ENCODE measurements at regions not wholly inside any gene's neighbourhood (a gene's known extent, or its start where the extent isn't known, plus 50 kb on each side); places are given as distances from the start of the nearest gene placed in this dataset.

GRCh38 chr15:93488296-93488713 lies 399.3 kb upstream of the RGMA start:
- no peak overlapping the region for H3K27ac ChIP-seq (ENCODE audit: low read depth, low read length)
- H3K4me1 ChIP-seq (ENCODE audit: control insufficient read depth in 2 of 2, insufficient read depth in 2 of 2, low read length in 2 of 2), result no peaks in the 10 kb centered on the region
- no peak overlapping the region for H3K4me3 ChIP-seq (ENCODE audit: low read length)
- Mint-ChIP-seq H3K9me3 (no peaks in the 10 kb centered on the region), H3K36me3 (no peaks in the 10 kb centered on the region), H3K4me3 (no peak overlapping the region), H3K4me1 (no peaks in the 10 kb centered on the region), H3K27me3 (peaks cover 0 to 14% (median 5%) of the 10 kb centered on the region in 5 donors), H3K27ac (no peak overlapping the region)
- H3K27me3 ChIP-seq (ENCODE audit: control insufficient read depth in 2 of 2, insufficient read depth in 2 of 2, low read length in 2 of 2), result no peaks in the 10 kb centered on the region
- H3K9me3 ChIP-seq (ENCODE audit: control insufficient read depth in 2 of 3, low read length in 3 of 3), result no peaks in the 10 kb centered on the region
- no peaks in the 10 kb centered on the region for H3K36me3 ChIP-seq (ENCODE audit: control insufficient read depth in 2 of 3, insufficient read depth in 3 of 3, low read length in 3 of 3)
- CTCF ChIA-PET, result no interaction called here
- POLR2A ChIA-PET, result no interaction called here
- ATAC-seq (no peak), DNase-seq (no peak)
- intact Hi-C loops (cut with micrococcal nuclease), result no loop called here

- DNase-seq, result no peak
Observed at GRCh38 chr15:93486407-93487117, 397.6 kb upstream of the RGMA start.

GRCh38 chr15:93485438-93486327 lies 396.7 kb upstream of the RGMA start:
- Histone ChIP-seq H3K9me3 (ENCODE audit: control insufficient read depth in 2 of 3, low read length in 3 of 3) (no peaks in the 10 kb centered on the region), H3K36me3 (ENCODE audit: control insufficient read depth in 2 of 3, insufficient read depth in 3 of 3, low read length in 3 of 3) (no peaks in the 10 kb centered on the region), H3K27me3 (ENCODE audit: control insufficient read depth in 2 of 2, insufficient read depth in 2 of 2, low read length in 2 of 2) (no peaks in the 10 kb centered on the region), H3K4me1 (ENCODE audit: control insufficient read depth in 2 of 2, insufficient read depth in 2 of 2, low read length in 2 of 2) (no peaks in the 10 kb centered on the region), H3K4me3 (ENCODE audit: low read length) (no peak overlapping the region), H3K27ac (ENCODE audit: low read depth, low read length) (no peak overlapping the region)
- Mint-ChIP-seq H3K36me3 (no peaks in the 10 kb centered on the region), H3K4me1 (no peaks in the 10 kb centered on the region), H3K27ac (no peak overlapping the region), H3K4me3 (no peak overlapping the region), H3K9me3 (no peaks in the 10 kb centered on the region), H3K27me3 (peaks cover under 1 to 8% (median 5%) of the 10 kb centered on the region in 5 donors)
- CTCF ChIA-PET, result no interaction called here
- intact Hi-C loops (cut with micrococcal nuclease), result no loop called here
- DNase-seq (no peak), ATAC-seq (no peak)
- POLR2A ChIA-PET, result no interaction called here

More at GRCh38 chr15:93486407-93487117, 397.6 kb upstream of the RGMA start:
- Histone ChIP-seq H3K4me1 (ENCODE audit: control insufficient read depth in 2 of 2, insufficient read depth in 2 of 2, low read length in 2 of 2) (no peaks in the 10 kb centered on the region), H3K27me3 (ENCODE audit: control insufficient read depth in 2 of 2, insufficient read depth in 2 of 2, low read length in 2 of 2) (no peaks in the 10 kb centered on the region), H3K9me3 (ENCODE audit: control insufficient read depth in 2 of 3, low read length in 3 of 3) (no peaks in the 10 kb centered on the region), H3K36me3 (ENCODE audit: control insufficient read depth in 2 of 3, insufficient read depth in 3 of 3, low read length in 3 of 3) (no peaks in the 10 kb centered on the region), H3K4me3 (ENCODE audit: low read length) (no peak overlapping the region), H3K27ac (ENCODE audit: low read depth, low read length) (no peak overlapping the region)
- Mint-ChIP-seq H3K4me1 (no peaks in the 10 kb centered on the region), H3K27me3 (peaks cover 2 to 14% (median 5%) of the 10 kb centered on the region in 5 donors), H3K4me3 (no peak overlapping the region), H3K36me3 (no peaks in the 10 kb centered on the region), H3K9me3 (no peaks in the 10 kb centered on the region), H3K27ac (no peak overlapping the region)
- CTCF ChIA-PET, result no interaction called here
- POLR2A ChIA-PET, result no interaction called here
- no peak for ATAC-seq
- intact Hi-C loops (cut with micrococcal nuclease), result no loop called here

GRCh38 chr15:93483923-93484322 lies 394.9 kb upstream of the RGMA start:
- ATAC-seq, result no peak
- no peak overlapping the region for H3K27ac Mint-ChIP-seq
- no peaks in the 10 kb centered on the region for H3K4me1 Mint-ChIP-seq
- no peaks in the 10 kb centered on the region for H3K36me3 ChIP-seq (ENCODE audit: control insufficient read depth in 2 of 3, insufficient read depth in 3 of 3, low read length in 3 of 3)
- H3K4me1 ChIP-seq (ENCODE audit: control insufficient read depth in 2 of 2, insufficient read depth in 2 of 2, low read length in 2 of 2), result no peaks in the 10 kb centered on the region
- ChIA-PET CTCF (no interaction called here), POLR2A (no interaction called here)
- DNase-seq, result no peak
- intact Hi-C loops (cut with micrococcal nuclease), result no loop called here
- H3K27me3 ChIP-seq (ENCODE audit: control insufficient read depth in 2 of 2, insufficient read depth in 2 of 2, low read length in 2 of 2), result no peaks in the 10 kb centered on the region
- peaks cover 0 to 5% (median 0%) of the 10 kb centered on the region in 5 donors for H3K27me3 Mint-ChIP-seq
- H3K36me3 Mint-ChIP-seq, result no peaks in the 10 kb centered on the region
- no peak overlapping the region for H3K27ac ChIP-seq (ENCODE audit: low read depth, low read length)
- H3K4me3 ChIP-seq (ENCODE audit: low read length), result no peak overlapping the region
- H3K4me3 Mint-ChIP-seq, result no peak overlapping the region
- H3K9me3 Mint-ChIP-seq, result no peaks in the 10 kb centered on the region
- no peaks in the 10 kb centered on the region for H3K9me3 ChIP-seq (ENCODE audit: control insufficient read depth in 2 of 3, low read length in 3 of 3)

- peaks cover 0 to 8% (median 0%) of the 10 kb centered on the region in 5 donors for H3K27me3 Mint-ChIP-seq
- ChIA-PET POLR2A (no interaction called here), CTCF (no interaction called here)
- no peak overlapping the region for H3K4me3 Mint-ChIP-seq
- ATAC-seq (no peak), DNase-seq (no peak)
- H3K27ac Mint-ChIP-seq, result no peak overlapping the region
- H3K4me1 Mint-ChIP-seq, result no peaks in the 10 kb centered on the region
- Histone ChIP-seq H3K4me1 (ENCODE audit: control insufficient read depth in 2 of 2, insufficient read depth in 2 of 2, low read length in 2 of 2) (no peaks in the 10 kb centered on the region), H3K27me3 (ENCODE audit: control insufficient read depth in 2 of 2, insufficient read depth in 2 of 2, low read length in 2 of 2) (no peaks in the 10 kb centered on the region), H3K27ac (ENCODE audit: low read depth, low read length) (no peak overlapping the region), H3K9me3 (ENCODE audit: control insufficient read depth in 2 of 3, low read length in 3 of 3) (no peaks in the 10 kb centered on the region), H3K36me3 (ENCODE audit: control insufficient read depth in 2 of 3, insufficient read depth in 3 of 3, low read length in 3 of 3) (no peaks in the 10 kb centered on the region), H3K4me3 (ENCODE audit: low read length) (no peak overlapping the region)
- intact Hi-C loops (cut with micrococcal nuclease), result no loop called here
- H3K9me3 Mint-ChIP-seq, result no peaks in the 10 kb centered on the region
- no peaks in the 10 kb centered on the region for H3K36me3 Mint-ChIP-seq
Observed at GRCh38 chr15:93482731-93483130, 393.7 kb upstream of the RGMA start.

GRCh38 chr15:93479715-93480114 lies 390.7 kb upstream of the RGMA start:
- H3K27me3 Mint-ChIP-seq, result peaks cover 0 to 13% (median 8%) of the 10 kb centered on the region in 5 donors
- H3K27me3 ChIP-seq (ENCODE audit: control insufficient read depth in 2 of 2, insufficient read depth in 2 of 2, low read length in 2 of 2), result no peaks in the 10 kb centered on the region
- H3K36me3 ChIP-seq (ENCODE audit: control insufficient read depth in 2 of 3, insufficient read depth in 3 of 3, low read length in 3 of 3), result no peaks in the 10 kb centered on the region
- H3K4me3 Mint-ChIP-seq, result no peak overlapping the region
- H3K9me3 Mint-ChIP-seq, result peaks cover 0 to 3% (median 0%) of the 10 kb centered on the region in 11 donors
- H3K27ac ChIP-seq (ENCODE audit: low read depth, low read length), result no peak overlapping the region
- no peaks in the 10 kb centered on the region for H3K9me3 ChIP-seq (ENCODE audit: control insufficient read depth in 2 of 3, low read length in 3 of 3)
- no peaks in the 10 kb centered on the region for H3K4me1 Mint-ChIP-seq
- no peaks in the 10 kb centered on the region for H3K36me3 Mint-ChIP-seq
- H3K27ac Mint-ChIP-seq, result no peak overlapping the region
- intact Hi-C loops (cut with micrococcal nuclease), result no loop called here
- ChIA-PET POLR2A (no interaction called here), CTCF (no interaction called here)
- H3K4me1 ChIP-seq (ENCODE audit: control insufficient read depth in 2 of 2, insufficient read depth in 2 of 2, low read length in 2 of 2), result no peaks in the 10 kb centered on the region
- ATAC-seq, result no peak
- no peak for DNase-seq
- no peak overlapping the region for H3K4me3 ChIP-seq (ENCODE audit: low read length)

GRCh38 chr15:93478947-93479346 lies 389.9 kb upstream of the RGMA start:
- Histone ChIP-seq H3K27me3 (ENCODE audit: control insufficient read depth in 2 of 2, insufficient read depth in 2 of 2, low read length in 2 of 2) (no peaks in the 10 kb centered on the region), H3K9me3 (ENCODE audit: control insufficient read depth in 2 of 3, low read length in 3 of 3) (no peaks in the 10 kb centered on the region), H3K4me1 (ENCODE audit: control insufficient read depth in 2 of 2, insufficient read depth in 2 of 2, low read length in 2 of 2) (no peaks in the 10 kb centered on the region), H3K36me3 (ENCODE audit: control insufficient read depth in 2 of 3, insufficient read depth in 3 of 3, low read length in 3 of 3) (no peaks in the 10 kb centered on the region), H3K4me3 (ENCODE audit: low read length) (no peak overlapping the region), H3K27ac (ENCODE audit: low read depth, low read length) (no peak overlapping the region)
- Mint-ChIP-seq H3K27me3 (peaks cover 0 to 19% (median 8%) of the 10 kb centered on the region in 5 donors), H3K4me1 (no peaks in the 10 kb centered on the region), H3K36me3 (no peaks in the 10 kb centered on the region), H3K4me3 (no peak overlapping the region), H3K27ac (no peak overlapping the region), H3K9me3 (peaks cover 0 to 3% (median 0%) of the 10 kb centered on the region in 11 donors)
- ChIA-PET CTCF (no interaction called here), POLR2A (no interaction called here)
- intact Hi-C loops (cut with micrococcal nuclease), result no loop called here
- ATAC-seq (no peak), DNase-seq (no peak)

Data from naive thymus-derived CD4-positive, alpha-beta T cell (primary cell).